ENCODE measurements at regions not wholly inside any gene's neighbourhood (a gene's known extent, or its start where the extent isn't known, plus 50 kb on each side); places are given as distances from the start of the nearest gene placed in this dataset.

GRCh38 chr2:226256709-226257376 is 542.8 kb downstream of the IRS1 start:
- H3K79me2 ChIP-seq (ENCODE audit: control insufficient read depth, insufficient read depth, low read length, unreplicated experiment) = no peaks in the 10 kb centered on the region
- peak overlapping the region; percentile 73 for H2AFZ ChIP-seq (ENCODE audit: low read length, unreplicated experiment)
- 0 out of 2 replicates have a peak overlapping the region, but pooled peaks have one; percentile 33 for H3K27ac ChIP-seq (ENCODE audit: low read depth, low read length)
- H3K4me1 ChIP-seq (ENCODE audit: control insufficient read depth, insufficient read depth, low read length, unreplicated experiment) = peaks cover 10% of the 10 kb centered on the region
- no peaks in the 10 kb centered on the region for H3K36me3 ChIP-seq (ENCODE audit: insufficient read depth, low read length)
- no peaks in the 10 kb centered on the region for H3K27me3 ChIP-seq (ENCODE audit: insufficient read depth, low read length)
- no peak overlapping the region for H3K4me3 ChIP-seq (ENCODE audit: low read depth, low read length)

DNA sequence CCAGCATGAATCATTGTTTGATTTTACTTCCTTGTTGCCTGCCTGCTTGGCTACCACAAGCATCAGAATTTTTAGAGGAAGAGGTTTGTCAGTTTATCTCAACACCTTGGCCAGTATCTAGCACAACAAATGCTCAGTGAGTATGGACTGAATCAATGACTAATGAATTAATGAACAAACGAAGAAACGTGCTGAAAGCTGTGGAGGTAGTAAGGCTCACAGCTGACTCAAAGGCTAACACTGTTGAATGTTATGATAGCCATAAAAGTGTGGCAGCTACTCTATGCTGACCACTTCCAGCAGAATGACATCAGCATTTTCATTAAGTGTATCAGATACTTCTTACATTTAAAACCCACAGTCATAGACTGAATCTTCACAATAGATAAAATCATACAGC is 543.4 kb downstream of the IRS1 start:
- no peaks in the 10 kb centered on the region for H3K79me2 ChIP-seq (ENCODE audit: control insufficient read depth, insufficient read depth, low read length, unreplicated experiment)
- H3K27me3 ChIP-seq (ENCODE audit: insufficient read depth, low read length) = no peaks in the 10 kb centered on the region
- H3K4me1 ChIP-seq (ENCODE audit: control insufficient read depth, insufficient read depth, low read length, unreplicated experiment) = peaks cover 10% of the 10 kb centered on the region
- peak overlapping the region; percentile 73 for H2AFZ ChIP-seq (ENCODE audit: low read length, unreplicated experiment)
- H3K4me3 ChIP-seq (ENCODE audit: low read depth, low read length) = no peak overlapping the region
- peak overlapping the region; percentile 33; the same call in 1 of the 2 replicates for H3K27ac ChIP-seq (ENCODE audit: low read depth, low read length)
- H3K36me3 ChIP-seq (ENCODE audit: insufficient read depth, low read length) = no peaks in the 10 kb centered on the region

DNA sequence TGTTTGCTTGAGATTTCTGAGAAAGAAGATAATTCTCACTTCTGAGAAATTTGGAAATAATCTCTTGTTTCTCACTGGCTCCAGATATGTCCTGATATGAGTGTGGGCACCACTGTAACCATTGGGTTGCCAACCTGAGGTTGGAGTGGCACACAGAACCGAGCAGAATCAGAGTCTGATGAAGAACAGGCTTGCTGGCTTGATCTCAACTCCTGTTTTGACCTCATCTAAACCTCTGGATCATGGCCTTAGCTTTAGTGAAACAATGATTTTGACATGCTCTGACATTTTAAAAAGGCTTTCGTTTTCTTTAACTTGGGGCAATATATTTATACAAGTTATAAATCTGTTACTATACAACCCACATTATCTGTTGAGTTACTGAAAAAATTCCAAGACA is 548.0 kb downstream of the IRS1 start:
- H3K79me2 ChIP-seq (ENCODE audit: control insufficient read depth, insufficient read depth, low read length, unreplicated experiment) = no peaks in the 10 kb centered on the region
- H3K4me1 ChIP-seq (ENCODE audit: control insufficient read depth, insufficient read depth, low read length, unreplicated experiment) = peaks cover 24% of the 10 kb centered on the region
- no peaks in the 10 kb centered on the region for H3K27me3 ChIP-seq (ENCODE audit: insufficient read depth, low read length)
- H3K27ac ChIP-seq (ENCODE audit: low read depth, low read length) = no peak overlapping the region
- H2AFZ ChIP-seq (ENCODE audit: low read length, unreplicated experiment) = no peak overlapping the region
- no peak overlapping the region for H3K4me3 ChIP-seq (ENCODE audit: low read depth, low read length)
- no peaks in the 10 kb centered on the region for H3K36me3 ChIP-seq (ENCODE audit: insufficient read depth, low read length)

DNA sequence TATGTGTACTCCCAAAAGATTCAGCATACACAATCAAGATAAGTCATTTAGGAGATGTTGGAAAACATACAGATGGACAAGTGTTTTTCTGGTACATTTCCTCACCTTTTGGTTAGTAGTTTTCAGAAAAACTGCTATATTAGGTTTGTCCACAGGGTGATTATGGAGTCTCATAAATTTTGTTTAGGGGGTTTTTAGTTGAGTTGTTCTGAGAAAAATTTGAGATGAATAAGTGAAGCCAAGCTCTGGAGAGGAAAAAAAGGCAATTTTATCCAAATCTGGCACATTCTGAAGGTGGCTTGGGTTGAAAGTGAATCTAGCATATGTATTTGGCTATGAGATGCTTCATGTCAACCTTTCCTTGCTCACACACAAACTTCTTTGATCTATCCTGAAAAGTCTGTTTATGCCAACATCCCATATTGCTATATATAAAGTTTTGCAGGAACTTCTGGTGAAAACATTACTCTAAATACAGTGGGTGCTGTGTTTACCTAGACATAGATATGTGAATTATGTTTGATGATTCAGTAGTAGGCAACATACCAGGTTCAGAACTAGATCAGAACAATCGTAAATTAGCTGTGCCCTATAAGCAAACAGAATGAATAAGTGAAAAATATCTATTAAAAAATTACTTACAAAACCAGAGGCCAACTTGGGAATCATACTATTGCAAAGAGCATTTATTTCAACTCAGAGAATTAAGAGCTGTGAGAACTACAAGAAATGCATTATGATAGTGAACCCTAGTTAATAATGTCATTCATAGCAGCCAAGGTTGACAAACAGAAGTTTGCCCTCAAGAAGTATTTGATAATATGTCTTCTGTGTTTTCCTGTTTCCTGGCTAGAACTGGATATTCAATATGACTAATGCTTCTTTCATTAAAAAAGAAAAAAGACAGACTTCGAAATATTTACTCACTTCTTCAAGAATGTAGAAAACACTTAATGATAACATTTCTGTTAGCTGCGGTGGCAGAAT is 552.0 kb downstream of the IRS1 start:
- no peak overlapping the region for H3K4me3 ChIP-seq (ENCODE audit: low read depth, low read length)
- peak overlapping the region; percentile 43 for H2AFZ ChIP-seq (ENCODE audit: low read length, unreplicated experiment)
- H3K4me1 ChIP-seq (ENCODE audit: control insufficient read depth, insufficient read depth, low read length, unreplicated experiment) = peaks cover 18% of the 10 kb centered on the region
- H3K79me2 ChIP-seq (ENCODE audit: control insufficient read depth, insufficient read depth, low read length, unreplicated experiment) = no peaks in the 10 kb centered on the region
- H3K27ac ChIP-seq (ENCODE audit: low read depth, low read length) = peak overlapping the region; percentile 58
- H3K36me3 ChIP-seq (ENCODE audit: insufficient read depth, low read length) = no peaks in the 10 kb centered on the region
- no peaks in the 10 kb centered on the region for H3K27me3 ChIP-seq (ENCODE audit: insufficient read depth, low read length)

DNA sequence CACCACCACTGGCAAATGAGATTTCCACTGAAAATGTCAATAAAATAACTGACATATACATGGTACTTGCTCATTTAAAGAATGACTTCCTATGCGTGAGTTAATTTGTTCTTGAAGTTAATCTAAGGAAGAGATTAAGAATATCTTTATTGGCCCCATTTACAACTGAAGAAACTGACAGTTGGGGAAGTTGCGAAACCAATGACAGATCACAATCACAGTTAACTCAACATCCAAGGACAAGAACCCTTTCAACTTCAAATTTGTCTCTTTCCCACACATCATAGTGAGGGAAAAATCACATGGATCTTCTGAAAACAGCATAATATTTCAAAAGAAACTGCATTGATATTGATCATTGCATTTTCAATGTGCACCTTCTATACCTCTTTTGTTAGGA is 565.4 kb downstream of the IRS1 start:
- H3K27ac ChIP-seq (ENCODE audit: low read depth, low read length) = no peak overlapping the region

DNA sequence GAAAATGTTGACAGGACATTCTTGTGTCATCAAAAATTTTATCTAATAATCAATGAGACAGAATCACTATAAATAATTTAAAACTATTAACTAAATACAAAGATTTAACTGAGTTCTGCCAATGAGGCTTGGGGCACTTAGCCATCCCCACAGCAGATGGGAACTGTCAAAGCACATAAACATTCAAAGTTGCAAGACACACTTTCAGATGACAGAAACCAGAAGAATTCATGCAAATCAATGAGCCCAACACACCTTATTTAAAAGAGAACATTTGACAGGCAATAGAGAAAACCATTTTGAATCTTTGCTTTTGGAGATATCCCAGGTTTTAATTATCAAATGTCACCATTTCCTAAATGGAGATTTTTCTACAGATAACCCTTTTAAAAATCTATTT is 566.2 kb downstream of the IRS1 start:
- no peaks in the 10 kb centered on the region for H3K36me3 ChIP-seq (ENCODE audit: insufficient read depth, low read length)
- no peaks in the 10 kb centered on the region for H3K27me3 ChIP-seq (ENCODE audit: insufficient read depth, low read length)
- H3K4me3 ChIP-seq (ENCODE audit: low read depth, low read length) = no peak overlapping the region
- H3K4me1 ChIP-seq (ENCODE audit: control insufficient read depth, insufficient read depth, low read length, unreplicated experiment) = no peaks in the 10 kb centered on the region
- no peaks in the 10 kb centered on the region for H3K79me2 ChIP-seq (ENCODE audit: control insufficient read depth, insufficient read depth, low read length, unreplicated experiment)
- H2AFZ ChIP-seq (ENCODE audit: low read length, unreplicated experiment) = no peak overlapping the region
- H3K27ac ChIP-seq (ENCODE audit: low read depth, low read length) = no peak overlapping the region

More for the DNA sequence above, 565.4 kb downstream of the IRS1 start:
- Histone ChIP-seq H3K79me2 (ENCODE audit: control insufficient read depth, insufficient read depth, low read length, unreplicated experiment) (no peaks in the 10 kb centered on the region), H3K4me1 (ENCODE audit: control insufficient read depth, insufficient read depth, low read length, unreplicated experiment) (no peaks in the 10 kb centered on the region), H3K4me3 (ENCODE audit: low read depth, low read length) (no peak overlapping the region), H2AFZ (ENCODE audit: low read length, unreplicated experiment) (no peak overlapping the region), H3K27me3 (ENCODE audit: insufficient read depth, low read length) (no peaks in the 10 kb centered on the region), H3K36me3 (ENCODE audit: insufficient read depth, low read length) (no peaks in the 10 kb centered on the region)

DNA sequence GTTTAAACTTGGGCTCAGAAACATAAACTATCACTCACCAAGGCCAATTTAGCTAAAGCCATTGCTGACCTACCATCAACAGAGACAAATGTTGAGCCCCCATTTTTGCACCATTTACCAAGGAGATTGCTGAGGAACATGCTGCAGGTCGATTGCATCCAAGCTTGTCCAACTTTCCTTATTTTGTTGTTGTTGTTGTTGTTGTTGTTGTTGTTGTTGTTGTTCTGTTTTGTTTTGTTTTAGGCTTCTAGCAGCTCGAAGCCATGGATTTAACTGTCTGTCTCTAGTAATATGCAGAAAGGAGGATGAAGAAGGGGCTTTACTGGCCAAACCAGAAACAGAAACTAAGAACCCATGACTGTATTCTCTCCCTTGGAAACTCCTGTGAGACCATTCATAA is 571.5 kb downstream of the IRS1 start:
- H3K36me3 ChIP-seq (ENCODE audit: insufficient read depth, low read length) = no peaks in the 10 kb centered on the region
- H2AFZ ChIP-seq (ENCODE audit: low read length, unreplicated experiment) = no peak overlapping the region
- no peaks in the 10 kb centered on the region for H3K27me3 ChIP-seq (ENCODE audit: insufficient read depth, low read length)
- no peaks in the 10 kb centered on the region for H3K4me1 ChIP-seq (ENCODE audit: control insufficient read depth, insufficient read depth, low read length, unreplicated experiment)
- no peak overlapping the region for H3K4me3 ChIP-seq (ENCODE audit: low read depth, low read length)
- H3K27ac ChIP-seq (ENCODE audit: low read depth, low read length) = no peak overlapping the region
- no peaks in the 10 kb centered on the region for H3K79me2 ChIP-seq (ENCODE audit: control insufficient read depth, insufficient read depth, low read length, unreplicated experiment)

DNA sequence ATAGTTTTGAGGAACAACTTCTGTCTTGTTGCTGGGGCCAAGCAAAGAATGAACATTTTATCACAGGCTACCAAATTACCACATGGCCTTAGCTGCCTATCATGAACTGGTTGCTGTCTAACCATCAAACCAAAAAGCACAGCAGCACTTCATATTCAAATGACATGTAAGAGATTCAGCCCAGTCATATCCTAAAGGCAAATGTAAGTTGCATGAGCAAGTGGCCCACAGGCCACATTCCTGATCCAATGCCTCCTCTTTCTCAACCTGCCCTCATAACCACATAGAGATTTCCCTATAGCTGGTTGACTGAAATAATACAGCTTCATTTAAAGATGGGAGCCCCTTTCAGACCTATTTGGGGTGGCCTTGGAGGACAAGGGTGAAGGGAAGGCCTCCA is 572.3 kb downstream of the IRS1 start:
- H3K79me2 ChIP-seq (ENCODE audit: control insufficient read depth, insufficient read depth, low read length, unreplicated experiment) = no peaks in the 10 kb centered on the region
- no peaks in the 10 kb centered on the region for H3K36me3 ChIP-seq (ENCODE audit: insufficient read depth, low read length)
- no peak overlapping the region for H3K27ac ChIP-seq (ENCODE audit: low read depth, low read length)
- no peak overlapping the region for H3K4me3 ChIP-seq (ENCODE audit: low read depth, low read length)
- H3K27me3 ChIP-seq (ENCODE audit: insufficient read depth, low read length) = no peaks in the 10 kb centered on the region
- H3K4me1 ChIP-seq (ENCODE audit: control insufficient read depth, insufficient read depth, low read length, unreplicated experiment) = no peaks in the 10 kb centered on the region
- no peak overlapping the region for H2AFZ ChIP-seq (ENCODE audit: low read length, unreplicated experiment)

DNA sequence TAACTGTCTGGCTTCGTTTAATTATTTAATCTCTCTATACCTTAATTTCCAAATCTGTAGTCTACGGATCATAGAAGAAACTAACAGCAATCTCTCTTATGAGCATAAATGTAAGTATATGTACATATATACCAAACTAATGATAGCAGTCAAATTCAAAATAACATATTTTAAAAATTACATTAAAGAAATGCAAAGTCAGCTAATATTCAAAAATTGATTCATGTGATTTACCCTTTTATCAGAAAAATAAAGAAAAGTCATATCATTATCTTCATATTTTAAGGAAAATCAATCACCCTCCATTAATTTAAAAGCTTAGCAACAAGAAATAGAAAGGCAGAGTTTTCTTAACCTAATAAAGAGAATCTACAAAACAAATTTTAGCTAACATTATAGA is 575.9 kb downstream of the IRS1 start:
- H3K4me3 ChIP-seq (ENCODE audit: low read depth, low read length) = no peak overlapping the region
- no peak overlapping the region for H2AFZ ChIP-seq (ENCODE audit: low read length, unreplicated experiment)
- H3K27me3 ChIP-seq (ENCODE audit: insufficient read depth, low read length) = no peaks in the 10 kb centered on the region
- no peaks in the 10 kb centered on the region for H3K79me2 ChIP-seq (ENCODE audit: control insufficient read depth, insufficient read depth, low read length, unreplicated experiment)
- H3K27ac ChIP-seq (ENCODE audit: low read depth, low read length) = no peak overlapping the region
- H3K4me1 ChIP-seq (ENCODE audit: control insufficient read depth, insufficient read depth, low read length, unreplicated experiment) = no peaks in the 10 kb centered on the region
- no peaks in the 10 kb centered on the region for H3K36me3 ChIP-seq (ENCODE audit: insufficient read depth, low read length)

GRCh38 chr2:226220511-226220910 is 579.1 kb downstream of the IRS1 start:
- Histone ChIP-seq H3K4me3 (ENCODE audit: low read depth, low read length) (no peak overlapping the region), H3K36me3 (ENCODE audit: insufficient read depth, low read length) (no peaks in the 10 kb centered on the region), H3K27ac (ENCODE audit: low read depth, low read length) (no peak overlapping the region), H3K79me2 (ENCODE audit: control insufficient read depth, insufficient read depth, low read length, unreplicated experiment) (no peaks in the 10 kb centered on the region), H2AFZ (ENCODE audit: low read length, unreplicated experiment) (no peak overlapping the region), H3K27me3 (ENCODE audit: insufficient read depth, low read length) (no peaks in the 10 kb centered on the region), H3K4me1 (ENCODE audit: control insufficient read depth, insufficient read depth, low read length, unreplicated experiment) (no peaks in the 10 kb centered on the region)

GRCh38 chr2:226217191-226217590 is 582.4 kb downstream of the IRS1 start:
- Histone ChIP-seq H3K27me3 (ENCODE audit: insufficient read depth, low read length) (no peaks in the 10 kb centered on the region), H3K79me2 (ENCODE audit: control insufficient read depth, insufficient read depth, low read length, unreplicated experiment) (no peaks in the 10 kb centered on the region), H3K27ac (ENCODE audit: low read depth, low read length) (no peak overlapping the region), H3K4me1 (ENCODE audit: control insufficient read depth, insufficient read depth, low read length, unreplicated experiment) (peaks cover 27% of the 10 kb centered on the region), H2AFZ (ENCODE audit: low read length, unreplicated experiment) (no peak overlapping the region), H3K4me3 (ENCODE audit: low read depth, low read length) (no peak overlapping the region), H3K36me3 (ENCODE audit: insufficient read depth, low read length) (no peaks in the 10 kb centered on the region)
